NCI-H2107 (cell line): ENCODE measurements at regions not wholly inside any gene's neighbourhood (a gene's known extent, or its start where the extent isn't known, plus 50 kb on each side); places are given as distances from the start of the nearest gene placed in this dataset.

Experiments used
- DNase-seq: peaks from one replicate; lab custom pipeline; 2025; lab: John Stamatoyannopoulos, UW

DNA sequence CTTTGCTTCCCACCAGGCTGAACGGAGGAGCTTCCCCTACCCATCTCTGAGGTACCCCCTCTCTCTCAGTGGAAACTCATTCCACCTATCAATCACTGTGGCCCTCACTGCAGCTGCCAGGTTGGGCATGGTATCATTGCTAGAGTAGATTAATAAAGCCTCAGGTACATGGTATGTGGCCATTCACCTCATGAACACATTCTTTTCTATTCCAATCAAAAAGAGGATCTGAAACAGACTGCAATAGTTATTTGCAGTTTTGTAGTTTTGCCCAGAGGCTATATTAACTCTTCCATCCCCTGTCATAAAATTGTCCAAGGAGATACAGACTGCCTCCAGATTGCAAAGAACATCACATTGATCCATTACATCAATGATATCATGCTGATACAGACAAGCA is 85.8 kb upstream of the MVB12B start:
- no peak for DNase-seq

DNA sequence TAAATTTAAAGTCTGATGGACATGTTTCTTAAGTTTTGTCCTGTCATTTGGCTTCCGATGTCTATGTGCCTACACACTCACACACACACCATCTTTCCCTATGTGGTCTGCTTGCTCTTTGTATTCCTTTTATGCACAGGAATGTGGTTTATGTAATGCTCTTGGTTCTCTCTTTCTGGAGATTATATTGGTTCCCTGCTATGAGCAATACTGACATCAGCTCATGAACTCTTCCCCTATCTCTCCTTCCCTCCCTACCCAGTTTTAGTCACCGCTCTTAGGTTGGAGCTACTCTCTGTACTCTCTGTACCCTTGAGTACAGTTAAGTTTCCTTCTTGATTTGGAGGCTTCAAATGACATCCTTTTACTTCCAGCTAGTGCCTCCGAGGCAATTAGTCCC is 77.9 kb upstream of the MVB12B start:
- DNase-seq, result no peak

DNA sequence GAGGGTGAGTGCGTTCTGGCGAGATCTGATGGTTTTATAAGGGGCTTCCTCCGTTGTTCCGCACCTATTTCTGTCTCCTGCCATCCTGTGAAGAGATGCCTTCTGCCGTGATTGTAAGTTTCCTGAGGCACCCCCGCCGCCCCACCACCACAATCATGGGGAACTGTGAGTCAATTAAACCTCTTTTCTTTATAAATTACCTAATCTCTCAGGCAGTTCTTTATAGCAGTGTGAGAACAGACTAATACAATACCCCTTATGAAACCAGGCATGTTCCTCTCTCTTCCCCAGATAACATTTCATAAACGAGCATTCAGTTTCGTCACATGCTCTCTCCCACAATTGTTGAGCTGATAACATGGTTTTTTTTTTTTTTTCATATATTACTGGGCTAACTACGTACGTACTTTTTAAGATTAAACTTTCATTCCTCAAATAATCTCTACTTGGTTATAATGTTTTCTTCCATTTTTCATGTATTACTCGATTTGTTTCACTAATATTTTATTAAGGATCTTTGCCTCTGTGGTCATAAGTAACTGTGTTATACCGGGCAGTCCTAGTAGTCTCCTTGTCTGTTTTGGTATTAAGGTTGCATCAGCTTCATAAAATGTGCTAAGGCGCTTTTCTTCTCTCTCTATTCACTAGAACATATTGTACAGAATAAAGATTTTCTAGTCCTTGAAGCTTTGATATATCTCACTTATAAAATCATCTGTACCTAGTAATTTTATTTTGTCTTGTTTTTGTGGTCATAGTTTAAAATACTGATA is 64.9 kb upstream of the MVB12B start:
- no peak for DNase-seq

DNA sequence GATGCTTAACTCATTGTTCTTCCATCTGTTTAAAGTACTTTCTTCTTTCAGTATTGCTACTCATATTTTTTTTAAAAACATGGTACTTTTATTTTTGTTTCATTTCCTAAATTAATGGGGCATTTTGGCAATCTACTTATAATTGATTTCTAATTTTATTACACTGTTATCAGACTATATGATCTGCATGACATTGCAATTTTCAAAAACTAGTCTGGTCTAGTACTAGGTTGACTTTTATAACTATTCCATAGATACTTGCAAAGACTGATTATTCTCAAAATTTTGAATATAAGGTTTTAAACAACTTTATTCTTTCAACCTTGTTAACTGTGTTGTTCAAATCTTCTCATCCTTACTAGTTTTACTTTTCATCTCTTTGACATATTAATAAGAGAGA is 63.9 kb upstream of the MVB12B start:
- DNase-seq, result no peak

DNA sequence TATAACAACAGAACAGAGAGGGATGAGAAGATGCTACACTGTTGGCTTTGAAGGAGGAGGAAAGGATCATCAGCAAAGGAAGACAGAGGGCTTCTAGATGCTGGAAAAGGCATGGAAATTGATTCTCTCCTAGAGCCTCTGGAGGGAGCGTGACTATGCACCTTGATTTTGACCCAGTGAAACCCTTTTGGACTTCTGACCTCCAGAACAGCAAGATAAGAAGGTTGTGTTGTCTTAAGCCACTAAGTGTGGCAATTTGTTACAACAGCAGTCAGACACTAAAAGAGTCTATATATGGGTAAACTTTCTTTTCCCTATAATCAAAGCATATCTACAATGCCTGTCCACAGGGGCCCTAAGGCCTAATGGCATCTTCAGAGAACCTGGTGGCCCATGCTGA is 56.1 kb upstream of the MVB12B start:
- DNase-seq, result no peak

DNA sequence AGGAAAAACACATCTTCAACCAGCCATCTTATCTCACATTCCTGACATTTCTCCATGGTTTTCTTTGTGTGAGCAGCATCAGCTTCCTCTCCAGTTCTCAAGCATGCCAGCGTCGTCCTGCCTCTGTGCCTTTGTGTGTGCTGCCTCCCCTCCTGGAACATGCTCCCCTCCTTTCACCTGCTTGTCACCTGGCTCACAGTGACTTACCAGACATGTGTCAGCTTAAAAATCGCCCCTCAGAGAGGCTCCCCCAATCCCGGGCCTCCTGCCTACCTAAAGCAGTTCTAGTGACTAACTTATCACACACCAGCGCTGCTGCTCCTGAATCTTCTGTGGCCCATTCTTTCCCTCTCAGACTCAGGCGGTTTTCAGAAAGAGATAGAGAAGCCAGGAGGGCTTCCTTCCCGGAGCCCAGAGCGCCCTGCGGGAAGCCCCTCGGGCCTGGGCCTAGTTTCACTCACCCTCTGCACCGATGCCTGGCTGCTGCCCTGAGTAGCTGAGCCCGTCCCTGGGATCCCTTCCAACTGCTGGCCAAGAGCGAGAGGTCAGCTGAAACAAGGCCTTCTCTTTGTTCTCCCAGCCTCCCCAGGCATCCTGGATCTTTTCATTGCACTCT is 51.1 kb upstream of the MVB12B start:
- no peak for DNase-seq

DNA sequence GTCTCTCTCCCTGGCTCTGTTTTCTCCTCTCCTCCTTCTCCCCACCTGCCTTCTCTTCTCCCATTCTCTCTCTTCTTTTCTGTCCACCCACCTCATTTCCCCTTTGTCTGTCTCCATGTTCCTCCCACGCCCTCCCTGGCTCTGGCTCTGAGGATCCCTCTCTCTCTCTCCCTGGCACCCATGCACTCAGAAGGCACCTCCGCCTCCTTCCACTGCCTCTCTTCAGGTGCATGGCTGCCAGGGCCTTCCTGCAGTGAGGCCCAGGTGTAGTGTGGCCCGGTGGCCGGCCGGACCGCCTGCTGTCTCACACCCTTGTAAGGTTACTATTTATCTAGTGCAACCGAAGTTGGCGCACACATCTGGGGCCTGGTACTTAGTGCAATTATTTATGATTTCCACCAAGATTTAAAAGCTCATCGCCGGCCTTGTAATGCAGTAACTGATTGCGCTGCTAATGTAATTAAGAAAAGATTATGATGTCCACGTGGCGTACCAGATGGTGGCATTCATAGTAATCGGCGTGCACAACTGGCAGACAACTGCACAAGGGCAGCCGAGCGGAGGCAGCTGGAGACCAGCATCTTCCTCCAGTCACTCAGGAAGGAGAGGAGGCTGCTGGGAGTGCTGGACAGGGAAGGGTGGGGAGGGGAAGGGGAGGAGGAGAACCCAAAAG is 50.4 kb upstream of the MVB12B start:
- DNase-seq, result no peak
